OCI-LY1 (cell line): ENCODE measurements at regions not wholly inside any gene's neighbourhood (a gene's known extent, or its start where the extent isn't known, plus 50 kb on each side); places are given as distances from the start of the nearest gene placed in this dataset.

Experiments used
- EZH2 ChIP-seq: fragments of 200-600 bp; sonication (generic), shearing (Covaris generic); IDR thresholded peaks from 2 replicates; pipeline ENCODE4 v1.8.0; 2017; ENCODE audit warnings: borderline replicate concordance, mixed run types, mild to moderate bottlenecking, antibody characterized with exemption, low read length, moderate library complexity, mixed read lengths
- TF ChIP-seq, protein P1 (sequence below): fragments of 200-600 bp; sonication (generic), shearing (Covaris generic); IDR thresholded peaks from 2 replicates; pipeline ENCODE4 v1.5.1; 2017; ENCODE audit warnings: mild to moderate bottlenecking, antibody characterized with exemption, low read length, moderate library complexity, mixed read lengths

DNA sequence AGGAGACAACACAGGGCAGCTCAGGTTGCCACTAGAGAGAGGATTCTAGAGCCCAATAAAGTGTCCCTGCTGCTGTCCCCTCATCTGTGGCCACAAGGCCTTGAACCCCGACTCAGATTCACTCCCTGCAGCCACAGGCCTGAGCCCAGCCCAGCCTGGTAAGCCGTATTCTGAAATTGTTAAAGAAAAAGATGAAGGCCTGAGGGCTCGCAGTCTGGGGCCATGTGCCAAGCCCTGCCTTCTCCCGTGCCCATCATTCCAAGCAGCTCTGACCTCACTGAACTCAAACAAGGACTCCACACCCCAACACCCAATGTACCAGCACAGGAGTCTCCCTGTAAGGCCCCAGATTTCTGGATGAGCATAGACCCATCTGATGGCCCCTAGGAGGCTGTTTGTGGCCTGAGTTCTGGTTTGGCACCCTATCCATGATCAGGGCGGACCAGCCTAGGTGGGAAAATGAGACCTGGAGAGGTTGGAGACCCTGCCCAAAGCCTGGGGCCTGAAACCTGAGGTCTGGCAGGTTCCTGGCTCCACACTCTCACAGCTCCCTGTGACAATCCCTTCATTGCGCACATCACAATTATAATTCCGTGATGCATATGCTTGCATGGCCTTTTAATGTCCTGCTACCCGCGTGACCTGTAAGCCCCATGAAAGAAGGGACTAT is 62.0 kb upstream of the TOP1 start:
- TF ChIP-seq, protein P1, sequence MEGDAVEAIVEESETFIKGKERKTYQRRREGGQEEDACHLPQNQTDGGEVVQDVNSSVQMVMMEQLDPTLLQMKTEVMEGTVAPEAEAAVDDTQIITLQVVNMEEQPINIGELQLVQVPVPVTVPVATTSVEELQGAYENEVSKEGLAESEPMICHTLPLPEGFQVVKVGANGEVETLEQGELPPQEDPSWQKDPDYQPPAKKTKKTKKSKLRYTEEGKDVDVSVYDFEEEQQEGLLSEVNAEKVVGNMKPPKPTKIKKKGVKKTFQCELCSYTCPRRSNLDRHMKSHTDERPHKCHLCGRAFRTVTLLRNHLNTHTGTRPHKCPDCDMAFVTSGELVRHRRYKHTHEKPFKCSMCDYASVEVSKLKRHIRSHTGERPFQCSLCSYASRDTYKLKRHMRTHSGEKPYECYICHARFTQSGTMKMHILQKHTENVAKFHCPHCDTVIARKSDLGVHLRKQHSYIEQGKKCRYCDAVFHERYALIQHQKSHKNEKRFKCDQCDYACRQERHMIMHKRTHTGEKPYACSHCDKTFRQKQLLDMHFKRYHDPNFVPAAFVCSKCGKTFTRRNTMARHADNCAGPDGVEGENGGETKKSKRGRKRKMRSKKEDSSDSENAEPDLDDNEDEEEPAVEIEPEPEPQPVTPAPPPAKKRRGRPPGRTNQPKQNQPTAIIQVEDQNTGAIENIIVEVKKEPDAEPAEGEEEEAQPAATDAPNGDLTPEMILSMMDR: no peak
- no peak for TF ChIP-seq EZH2
